ENCODE measurements at regions not wholly inside any gene's neighbourhood (a gene's known extent, or its start where the extent isn't known, plus 50 kb on each side); places are given as distances from the start of the nearest gene placed in this dataset.

- TF ChIP-seq SNAI2 (CRISPR knock-in tag; IDR thresholded peaks at IDR 0.05) (no peak), ESRRG (CRISPR knock-in tag; IDR thresholded peaks at IDR 0.05) (no peak), ARNTL (CRISPR knock-in tag; IDR thresholded peaks at IDR 0.05; ENCODE audit: borderline replicate concordance, low read depth) (no peak), POU6F1 (CRISPR knock-in tag; IDR thresholded peaks at IDR 0.05; ENCODE audit: borderline replicate concordance, low read depth) (no peak), CSDC2 (CRISPR knock-in tag; IDR thresholded peaks at IDR 0.05) (no peak), ISL1 (CRISPR knock-in tag; IDR thresholded peaks at IDR 0.05) (no peak), PPARA (CRISPR knock-in tag; IDR thresholded peaks at IDR 0.05; ENCODE audit: borderline replicate concordance) (no peak), TOX (CRISPR knock-in tag; IDR thresholded peaks at IDR 0.05; ENCODE audit: borderline replicate concordance) (no peak), PATZ1 (CRISPR knock-in tag; IDR thresholded peaks at IDR 0.05; ENCODE audit: borderline replicate concordance) (no peak), OSR1 (CRISPR knock-in tag; IDR thresholded peaks at IDR 0.05) (no peak), GLIS3 (CRISPR knock-in tag; IDR thresholded peaks at IDR 0.05) (no peak), CSRNP3 (CRISPR knock-in tag; IDR thresholded peaks at IDR 0.05) (no peak), ZFP3 (CRISPR knock-in tag; IDR thresholded peaks at IDR 0.05) (no peak), ZNF8 (CRISPR knock-in tag; IDR thresholded peaks at IDR 0.05) (no peak), ZC3H10 (CRISPR knock-in tag; IDR thresholded peaks at IDR 0.05) (no peak), TSHZ2 (CRISPR knock-in tag; IDR thresholded peaks at IDR 0.05) (no peak), BACH2 (CRISPR knock-in tag; IDR thresholded peaks at IDR 0.05; ENCODE audit: borderline replicate concordance) (no peak), RARB (CRISPR knock-in tag; IDR thresholded peaks at IDR 0.05) (no peak)
- no peak for ATAC-seq
Measured at GRCh38 chr12:92336641-92337040, 191.0 kb upstream of the BTG1 start.

GRCh38 chr12:92335831-92336230 lies 190.2 kb upstream of the BTG1 start:
- ATAC-seq: no peak
- TF ChIP-seq BACH2 (CRISPR knock-in tag; IDR thresholded peaks at IDR 0.05; ENCODE audit: borderline replicate concordance) (no peak), OSR1 (CRISPR knock-in tag; IDR thresholded peaks at IDR 0.05) (no peak), TSHZ2 (CRISPR knock-in tag; IDR thresholded peaks at IDR 0.05) (no peak), CSRNP3 (CRISPR knock-in tag; IDR thresholded peaks at IDR 0.05) (no peak), GLIS3 (CRISPR knock-in tag; IDR thresholded peaks at IDR 0.05) (no peak), ARNTL (CRISPR knock-in tag; IDR thresholded peaks at IDR 0.05; ENCODE audit: borderline replicate concordance, low read depth) (no peak)

Data from SK-N-SH treated with all-trans-retinoic acid at 6 μM for 48 hours (cell line).